Gastroesophageal sphincter (tissue), 3 donors: ENCODE measurements at regions not wholly inside any gene's neighbourhood (a gene's known extent, or its start where the extent isn't known, plus 50 kb on each side); places are given as distances from the start of the nearest gene placed in this dataset.

Experiments
- POLR2A ChIP-seq, 2 donors: fragments of 450-650 bp; IDR thresholded peaks; one replicate each; pipeline ENCODE4 v1.6.1; 2017; ENCODE audit warnings: antibody characterized with exemption in 2 of 2, mild to moderate bottlenecking in 2 of 2, moderate library complexity in 1 of 2
- TF ChIP-seq, protein P1 (sequence below), 4 experiments: fragments of 200-600 bp in 2 of 4; fragments of 450-650 bp in 2 of 4; sonication (generic) in 1 of 4; IDR thresholded peaks; one replicate each; pipeline ENCODE4 v1.5.1; 2017 to 2019; ENCODE audit warnings: antibody characterized with exemption in 4 of 4, mild to moderate bottlenecking in 2 of 4, moderate library complexity in 2 of 4

DNA sequence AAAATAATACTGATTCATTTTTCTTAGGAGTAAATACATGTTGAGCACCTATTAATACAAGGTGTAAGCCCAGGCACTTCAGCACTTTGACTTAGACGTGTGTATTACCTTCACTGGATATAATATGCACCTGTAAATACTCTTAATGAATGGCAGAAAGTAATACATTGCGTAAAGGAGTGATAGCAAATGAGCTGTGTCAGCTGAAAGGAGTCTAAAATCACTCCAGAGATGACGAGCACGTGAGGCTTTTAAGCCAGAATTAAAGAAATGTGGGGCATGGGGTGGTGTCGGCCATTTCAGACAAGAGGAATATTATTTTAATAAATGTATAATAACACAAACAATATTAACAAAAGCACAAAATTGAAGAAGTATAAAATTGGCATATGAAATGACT, 722.7 kb downstream of the EPHA4 start:
- TF ChIP-seq, protein P1, sequence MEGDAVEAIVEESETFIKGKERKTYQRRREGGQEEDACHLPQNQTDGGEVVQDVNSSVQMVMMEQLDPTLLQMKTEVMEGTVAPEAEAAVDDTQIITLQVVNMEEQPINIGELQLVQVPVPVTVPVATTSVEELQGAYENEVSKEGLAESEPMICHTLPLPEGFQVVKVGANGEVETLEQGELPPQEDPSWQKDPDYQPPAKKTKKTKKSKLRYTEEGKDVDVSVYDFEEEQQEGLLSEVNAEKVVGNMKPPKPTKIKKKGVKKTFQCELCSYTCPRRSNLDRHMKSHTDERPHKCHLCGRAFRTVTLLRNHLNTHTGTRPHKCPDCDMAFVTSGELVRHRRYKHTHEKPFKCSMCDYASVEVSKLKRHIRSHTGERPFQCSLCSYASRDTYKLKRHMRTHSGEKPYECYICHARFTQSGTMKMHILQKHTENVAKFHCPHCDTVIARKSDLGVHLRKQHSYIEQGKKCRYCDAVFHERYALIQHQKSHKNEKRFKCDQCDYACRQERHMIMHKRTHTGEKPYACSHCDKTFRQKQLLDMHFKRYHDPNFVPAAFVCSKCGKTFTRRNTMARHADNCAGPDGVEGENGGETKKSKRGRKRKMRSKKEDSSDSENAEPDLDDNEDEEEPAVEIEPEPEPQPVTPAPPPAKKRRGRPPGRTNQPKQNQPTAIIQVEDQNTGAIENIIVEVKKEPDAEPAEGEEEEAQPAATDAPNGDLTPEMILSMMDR (IDR thresholded peaks at IDR 0.05), result no peak
- no peak for TF ChIP-seq POLR2A (IDR thresholded peaks at IDR 0.05)
